DOHH2 (cell line): ENCODE measurements at regions not wholly inside any gene's neighbourhood (a gene's known extent, or its start where the extent isn't known, plus 50 kb on each side); places are given as distances from the start of the nearest gene placed in this dataset.
"Not testable (repeated sequence)": the region's sequence is repeated elsewhere in the genome, so short reads cannot be mapped to it uniquely, and the experiment has no call there.

ENCODE experiments used
- H3F3A ChIP-seq: fragments of 200-600 bp; sonication (generic), shearing (Covaris generic); 2 replicates; pipeline ENCODE4 v1.6.0; 2016; ENCODE audit warnings: antibody characterized with exemption, mild to moderate bottlenecking; ENCODE audit not compliant: control insufficient read depth, insufficient read depth
- H3K27ac ChIP-seq: fragments of 200-600 bp; sonication (generic); 2 replicates; pipeline ENCODE4 v1.5.1; 2014; ENCODE audit warnings: low read depth, mild to moderate bottlenecking, low read length, moderate library complexity
- H3K27me3 ChIP-seq: fragments of 200-600 bp; sonication (generic); 2 replicates; pipeline ENCODE4 v1.6.1; 2014; ENCODE audit warnings: mild to moderate bottlenecking, low read length, mixed read lengths; ENCODE audit not compliant: control insufficient read depth
- H3K36me3 ChIP-seq: fragments of 200-600 bp; sonication (generic); 2 replicates; pipeline ENCODE4 v1.6.1; 2014; ENCODE audit warnings: mild to moderate bottlenecking, low read length, moderate library complexity, mixed read lengths; ENCODE audit not compliant: control insufficient read depth
- H3K4me1 ChIP-seq: fragments of 200-600 bp; sonication (generic); 2 replicates; pipeline ENCODE4 v1.6.1; 2014; ENCODE audit warnings: mild to moderate bottlenecking, low read length, mixed read lengths; ENCODE audit not compliant: control insufficient read depth
- H3K4me2 ChIP-seq: fragments of 200-600 bp; sonication (generic); 2 replicates; pipeline ENCODE4 v1.6.0; 2014; ENCODE audit warnings: mild to moderate bottlenecking, low read length, moderate library complexity
- H3K4me3 ChIP-seq: fragments of 200-600 bp; sonication (generic); 2 replicates; pipeline ENCODE4 v1.5.1; 2014; ENCODE audit warnings: mild to moderate bottlenecking, low read length, mixed read lengths
- H3K79me2 ChIP-seq: fragments of 200-600 bp; sonication (generic); 2 replicates; pipeline ENCODE4 v1.6.1; 2014; ENCODE audit warnings: mild to moderate bottlenecking, low read length, mixed read lengths; ENCODE audit not compliant: control insufficient read depth
- H3K9me2 ChIP-seq: fragments of 200-600 bp; sonication (generic); replicated peaks from 2 replicates; pipeline ENCODE4 v1.6.1; 2014; ENCODE audit warnings: mild to moderate bottlenecking, low read length, mixed read lengths; ENCODE audit not compliant: control insufficient read depth
- H3K9me3 ChIP-seq: fragments of 200-600 bp; sonication (generic); 2 replicates; pipeline ENCODE4 v1.6.1; 2014; ENCODE audit warnings: antibody characterized with exemption, low read length, mixed read lengths; ENCODE audit not compliant: control insufficient read depth, insufficient read depth
- H4K20me1 ChIP-seq: fragments of 200-600 bp; sonication (generic); 2 replicates; pipeline ENCODE4 v1.6.0; 2014; ENCODE audit warnings: low read depth, mild to moderate bottlenecking, antibody characterized with exemption, low read length, moderate library complexity; ENCODE audit not compliant: control insufficient read depth, insufficient read depth
- CTCF ChIP-seq: fragments of 200-600 bp; sonication (generic); IDR thresholded peaks from one replicate; pipeline ENCODE4 v1.5.1; 2014; ENCODE audit warnings: antibody characterized with exemption, mild to moderate bottlenecking, low read depth, low read length; ENCODE audit not compliant: poor library complexity, severe bottlenecking
- EZH2phosphoT487 ChIP-seq: fragments of 200-600 bp; sonication (generic); IDR thresholded peaks from 2 replicates; pipeline ENCODE4 v1.6.1; 2017; ENCODE audit warnings: borderline replicate concordance, mild to moderate bottlenecking, antibody characterized with exemption, low read length, moderate library complexity, mixed read lengths

DNA sequence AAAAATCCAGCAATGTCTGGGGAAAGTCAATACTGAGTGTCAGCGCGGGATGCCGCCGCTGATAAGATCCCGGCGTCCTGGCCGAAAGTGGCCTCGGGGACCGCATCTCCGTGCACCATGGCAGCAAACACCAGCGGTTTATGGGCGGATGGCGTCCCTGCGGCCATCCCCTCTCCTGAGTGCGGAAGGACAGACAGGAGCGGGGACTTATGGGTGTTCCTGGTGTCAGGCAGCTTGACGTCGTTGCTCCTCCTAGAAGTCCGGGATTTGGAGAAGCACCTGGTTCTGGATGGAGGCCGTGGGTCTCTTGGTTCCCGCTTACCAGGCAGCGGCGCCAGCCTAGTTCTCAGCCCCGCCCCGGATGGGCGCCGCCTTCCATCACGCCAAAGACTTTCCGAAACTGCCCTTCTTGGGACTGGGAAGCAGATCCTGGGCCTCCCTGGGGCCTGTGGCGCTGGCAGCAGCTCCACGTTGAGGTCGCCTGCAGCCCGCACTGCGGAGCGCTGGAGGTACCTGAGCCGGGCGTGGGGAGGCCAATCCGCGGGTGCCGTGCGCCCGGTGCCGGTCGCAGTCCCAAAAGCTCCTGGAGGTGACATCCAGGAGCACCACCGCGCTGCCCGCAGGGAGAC, 119.1 kb downstream of the CCDC74A start:
- no peaks in the 10 kb centered on the region for H3K9me3 ChIP-seq
- no peaks in the 10 kb centered on the region for H4K20me1 ChIP-seq
- TF ChIP-seq EZH2phosphoT487: no peak
- TF ChIP-seq CTCF: no peak
- H3K4me1 ChIP-seq: peaks cover 43% of the 10 kb centered on the region
- no peaks in the 10 kb centered on the region for H3K79me2 ChIP-seq
- H3K27me3 ChIP-seq: no peaks in the 10 kb centered on the region
- H3F3A ChIP-seq: peaks cover 8% of the 10 kb centered on the region; the same call in 1 of the 2 replicates
- no peaks in the 10 kb centered on the region for H3K36me3 ChIP-seq
- H3K27ac ChIP-seq: no peak overlapping the region
- H3K9me2 ChIP-seq: no peaks in the 10 kb centered on the region
- no peak overlapping the region for H3K4me2 ChIP-seq
- no peak overlapping the region for H3K4me3 ChIP-seq

GRCh38 chr2:131648565-131648964, 120.9 kb downstream of the CCDC74A start:
- H3K27ac ChIP-seq, H3K27me3 ChIP-seq, H3K36me3 ChIP-seq, H4K20me1 ChIP-seq, H3K9me3 ChIP-seq, H3K9me2 ChIP-seq, H3K4me3 ChIP-seq, H3K79me2 ChIP-seq, H3F3A ChIP-seq, H3K4me2 ChIP-seq: not testable (repeated sequence)
- peaks cover 30% of the 10 kb centered on the region for H3K4me1 ChIP-seq

DNA sequence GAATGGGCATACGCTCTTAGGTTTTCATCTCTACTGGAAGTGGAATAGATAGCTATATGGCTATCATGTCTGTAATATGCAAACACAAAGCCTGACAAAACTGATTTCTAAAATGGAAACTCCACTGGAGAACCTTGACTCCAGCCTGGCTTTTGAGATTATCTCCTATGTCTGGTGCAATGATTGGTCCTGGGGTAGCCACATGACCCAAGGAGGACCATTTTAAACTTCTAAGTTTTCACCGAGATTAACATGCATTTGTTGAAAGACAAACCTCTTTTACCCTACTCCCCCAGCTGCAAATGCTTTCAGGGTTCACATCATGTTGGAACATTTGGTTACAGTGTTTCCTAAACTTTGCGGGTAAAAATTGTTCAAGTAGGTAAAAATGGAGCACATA, 124.6 kb downstream of the CCDC74A start:
- H3K36me3 ChIP-seq, H4K20me1 ChIP-seq, H3K9me3 ChIP-seq, H3K9me2 ChIP-seq, H3K27ac ChIP-seq, H3K27me3 ChIP-seq, H3K79me2 ChIP-seq, H3K4me3 ChIP-seq, H3F3A ChIP-seq, H3K4me2 ChIP-seq: not testable (repeated sequence)
- H3K4me1 ChIP-seq: peaks cover 40% of the 10 kb centered on the region

DNA sequence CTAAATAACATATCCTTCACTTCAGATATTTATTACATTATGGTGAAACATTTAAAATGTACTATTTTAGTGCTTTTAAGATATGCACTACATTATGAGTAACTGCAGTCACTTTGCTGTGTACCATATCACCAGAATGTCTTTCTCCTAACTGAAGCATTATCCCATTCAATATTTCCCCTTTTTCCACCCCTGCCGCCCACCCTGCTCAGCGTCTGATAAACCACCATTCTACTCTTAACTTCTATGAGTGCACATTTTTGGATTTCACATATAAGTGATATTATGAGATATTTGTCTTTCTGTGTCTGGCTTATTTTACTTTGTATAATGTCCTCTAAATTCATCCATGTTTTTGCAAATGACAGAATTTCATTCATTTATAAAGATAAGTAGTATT, 126.4 kb downstream of the CCDC74A start:
- not testable (repeated sequence) for H3K4me3 ChIP-seq, H3K36me3 ChIP-seq, H3K9me2 ChIP-seq, H3K4me2 ChIP-seq, H4K20me1 ChIP-seq, H3F3A ChIP-seq, H3K9me3 ChIP-seq, H3K27me3 ChIP-seq, H3K27ac ChIP-seq, H3K79me2 ChIP-seq
- peaks cover 37% of the 10 kb centered on the region for H3K4me1 ChIP-seq

GRCh38 chr2:131656816-131657633, 129.3 kb downstream of the CCDC74A start:
- H3K9me3 ChIP-seq: no peaks in the 10 kb centered on the region
- no peaks in the 10 kb centered on the region for H3F3A ChIP-seq
- no peaks in the 10 kb centered on the region for H3K36me3 ChIP-seq
- no peak overlapping the region for H3K4me3 ChIP-seq
- H3K79me2 ChIP-seq: no peaks in the 10 kb centered on the region
- no peaks in the 10 kb centered on the region for H3K27me3 ChIP-seq
- H3K27ac ChIP-seq: no peak overlapping the region
- H4K20me1 ChIP-seq: no peaks in the 10 kb centered on the region
- H3K9me2 ChIP-seq: no peaks in the 10 kb centered on the region
- H3K4me1 ChIP-seq: peaks cover 33% of the 10 kb centered on the region
- no peak for TF ChIP-seq EZH2phosphoT487
- TF ChIP-seq CTCF: no peak
- H3K4me2 ChIP-seq: no peak overlapping the region
